Activated CD4-positive, alpha-beta T cell treated with anti-CD3 and anti-CD28 coated beads, Interleukin-2, amount 50 U/mL, for 4 hours (primary cell): ENCODE measurements at regions not wholly inside any gene's neighbourhood (a gene's known extent, or its start where the extent isn't known, plus 50 kb on each side); places are given as distances from the start of the nearest gene placed in this dataset.
"Not testable (repeated sequence)": the region's sequence is repeated elsewhere in the genome, so short reads cannot be mapped to it uniquely, and the experiment has no call there.

Source experiments
- DNase-seq, 2 experiments: peaks; one replicate each; pipeline ENCODE4 v3.0.0-alpha.2; 2020

DNA sequence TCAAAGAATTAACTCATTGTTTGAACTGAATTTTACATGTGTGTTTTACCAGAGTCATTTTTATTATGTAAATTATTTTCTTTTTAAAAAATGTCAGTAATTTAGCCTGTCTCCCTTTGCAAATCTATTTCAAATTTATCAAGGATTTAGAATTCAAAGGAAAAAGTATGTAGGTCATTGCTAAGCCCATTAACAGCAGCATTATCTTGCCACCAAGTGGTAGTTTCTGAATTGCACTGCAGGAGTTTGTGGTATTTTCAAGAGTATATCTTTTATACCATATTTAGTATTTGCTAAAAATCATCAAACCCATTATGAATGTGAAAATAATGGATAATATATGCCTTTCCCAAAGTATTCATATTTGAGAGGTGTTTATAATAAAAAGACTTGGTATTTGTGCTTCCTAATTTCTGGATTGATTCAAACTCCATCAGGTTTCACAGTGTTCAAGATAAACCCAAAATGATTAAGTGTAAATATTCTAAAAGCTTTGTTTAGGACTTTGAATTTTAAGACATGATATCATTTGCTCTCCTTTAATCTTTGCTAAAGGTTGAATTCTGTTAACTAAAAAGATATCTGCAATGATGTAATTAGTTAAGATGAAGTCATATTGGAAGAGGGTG is 711.4 kb downstream of the FSCB start:
- DNase-seq: no peak

DNA sequence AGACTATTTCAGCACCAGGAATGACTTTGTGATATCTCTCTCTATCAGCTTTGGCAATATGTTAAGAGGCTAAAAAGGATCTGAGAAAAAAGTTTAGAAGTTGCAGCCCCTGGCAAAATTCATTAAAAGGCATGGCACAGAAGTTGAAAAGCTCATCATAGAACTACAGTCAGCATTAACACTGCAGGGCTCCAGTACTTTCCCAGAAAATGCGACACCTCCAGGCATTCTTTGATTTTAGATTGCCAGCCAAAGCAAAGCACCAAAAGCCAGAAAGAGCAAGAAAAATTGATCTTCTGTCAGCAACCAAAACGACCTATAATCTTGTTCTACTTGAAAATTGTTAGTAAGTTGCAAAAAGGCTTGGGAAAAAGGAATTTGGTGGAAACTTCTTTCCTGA is 713.5 kb downstream of the FSCB start:
- DNase-seq: no peak

DNA sequence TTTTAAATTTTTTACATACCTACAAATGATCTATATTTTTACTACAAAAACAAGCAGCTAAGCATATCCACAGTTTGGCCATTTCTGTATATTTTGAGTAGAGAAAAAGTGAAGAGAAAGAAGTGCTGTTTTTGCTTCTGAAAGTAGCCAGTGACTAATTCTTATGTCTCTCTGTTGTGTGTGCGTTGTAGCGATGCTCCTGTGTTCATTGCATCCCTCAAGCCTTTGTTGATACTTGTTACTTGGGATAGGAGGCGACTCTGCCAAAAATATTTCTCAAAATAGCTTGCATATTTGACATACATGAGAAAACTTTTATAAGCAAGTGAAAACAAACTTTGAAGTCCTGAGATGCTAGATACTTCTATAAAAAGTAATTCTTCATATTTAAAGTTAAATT is 714.1 kb downstream of the FSCB start:
- DNase-seq: no peak

DNA sequence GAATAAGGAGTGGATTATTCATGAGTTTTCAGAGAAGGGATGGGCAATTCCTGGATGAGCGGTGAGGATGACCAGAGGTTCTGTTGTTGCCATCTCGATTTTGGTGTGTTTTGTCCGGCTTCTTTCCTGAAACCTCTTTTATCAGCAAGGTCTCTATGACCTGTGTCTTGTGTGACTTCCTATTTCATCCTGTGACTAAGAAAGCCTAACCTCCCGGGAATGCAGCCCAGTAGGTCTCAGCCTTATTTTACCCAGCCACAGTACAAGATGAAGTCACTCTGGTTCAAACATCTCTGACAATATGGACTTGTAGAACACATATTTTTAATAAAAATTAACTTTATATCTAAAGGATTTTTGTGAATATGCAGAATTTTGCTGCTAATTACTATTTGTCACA is 716.4 kb downstream of the FSCB start:
- no peak for DNase-seq

DNA sequence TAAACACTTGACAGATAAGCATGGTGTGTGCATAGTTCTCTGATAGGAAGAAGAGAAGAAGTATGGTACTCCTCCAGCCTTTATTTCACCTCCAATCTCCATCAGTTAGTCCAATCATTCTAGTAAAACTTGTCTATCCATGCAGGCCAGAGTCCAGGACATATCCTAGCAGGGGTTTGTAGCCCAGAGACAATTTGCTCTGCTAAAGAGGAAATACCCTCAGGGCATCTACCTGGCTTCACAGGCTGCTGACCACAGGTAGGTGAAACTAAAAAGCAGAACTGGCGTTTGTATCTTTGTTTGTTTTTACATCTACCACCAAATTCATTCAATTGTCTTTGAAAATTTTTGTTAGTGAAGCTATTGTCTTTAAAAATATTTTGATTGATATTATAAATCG is 717.6 kb downstream of the FSCB start:
- no peak for DNase-seq

DNA sequence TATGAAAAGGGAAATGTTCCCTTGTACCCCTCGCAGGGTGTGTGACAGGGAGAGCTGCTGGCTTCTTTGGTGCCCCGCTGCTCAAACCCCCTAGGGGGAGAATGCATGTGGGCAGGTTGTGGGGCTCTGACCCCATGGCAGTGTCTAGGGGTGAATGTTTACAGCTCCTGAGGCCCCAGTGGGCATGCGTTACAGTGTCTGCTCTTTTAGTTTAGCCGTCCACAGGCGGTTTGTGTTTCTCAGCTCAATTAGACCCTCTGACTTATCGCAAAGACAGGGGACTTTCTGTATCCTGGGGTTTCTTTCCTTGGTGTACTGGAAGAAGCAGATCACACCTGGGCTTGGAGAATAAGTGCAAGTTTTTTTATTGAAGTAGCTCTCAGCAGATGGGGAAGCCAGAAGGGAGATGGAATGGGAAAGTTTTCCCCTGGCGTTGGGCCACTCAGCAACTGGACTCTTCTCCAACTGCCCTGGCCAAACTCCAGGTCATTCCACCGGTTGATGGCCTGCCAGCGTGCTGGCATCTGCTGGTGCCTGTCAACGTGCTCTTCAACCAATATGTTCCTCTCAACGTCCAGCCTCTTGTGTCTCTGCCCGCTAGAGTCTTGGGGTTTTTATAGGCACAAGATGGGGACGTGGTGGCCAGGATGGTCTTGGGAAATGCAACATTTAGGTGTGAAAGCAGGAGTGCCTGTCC is 720.9 kb downstream of the FSCB start:
- no peak for DNase-seq

DNA sequence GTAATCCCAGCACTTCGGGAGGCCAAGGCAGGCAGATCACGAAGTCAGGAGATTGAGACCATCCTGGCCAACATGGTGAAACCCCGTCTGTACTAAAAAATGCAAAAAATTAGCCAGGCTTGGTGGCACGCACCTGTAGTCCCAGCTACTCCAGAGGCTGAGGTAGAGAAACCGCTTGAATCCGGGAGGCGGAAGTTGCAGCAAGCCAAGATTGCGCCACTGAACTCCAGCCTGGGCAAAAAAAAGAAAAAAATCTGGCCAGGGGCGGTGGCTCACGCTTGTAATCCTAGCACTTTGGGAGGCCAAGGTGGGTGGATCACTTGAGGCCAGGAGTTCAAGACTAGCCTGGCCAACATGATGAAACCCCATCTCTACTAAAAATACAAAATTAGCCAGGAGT is 722.7 kb downstream of the FSCB start:
- not testable (repeated sequence) for DNase-seq

DNA sequence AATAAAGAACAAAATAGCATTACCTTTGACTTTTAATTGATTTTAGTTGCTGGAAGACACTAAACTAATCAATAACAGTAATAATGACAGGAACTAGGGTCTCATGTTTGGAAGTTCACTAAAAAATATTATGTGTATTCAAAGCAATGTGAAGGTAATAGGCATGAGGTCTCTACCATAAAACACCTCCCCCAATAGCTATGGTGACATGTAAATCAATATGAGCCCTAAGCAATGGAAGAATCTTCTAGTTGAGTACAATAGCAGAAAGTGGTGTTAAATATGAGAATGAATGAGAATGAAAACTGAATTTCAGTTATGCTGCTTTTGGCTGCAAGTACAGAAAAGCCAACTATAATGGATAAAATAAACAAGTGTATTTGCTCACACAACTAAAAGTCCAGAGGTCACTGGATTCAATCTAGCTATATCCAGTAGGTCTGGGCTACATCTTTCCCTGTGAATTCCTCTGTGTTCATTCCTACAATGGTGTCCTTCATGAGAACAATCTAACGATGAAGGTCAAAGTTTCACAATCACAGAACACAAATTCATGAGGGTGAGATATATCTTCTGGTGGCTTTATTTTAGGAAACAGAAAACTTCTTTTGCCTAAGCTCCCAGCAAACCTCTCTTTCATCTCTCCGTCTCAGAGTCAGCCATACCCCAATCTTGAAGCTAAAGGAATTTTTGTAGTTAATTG is 728.0 kb downstream of the FSCB start:
- no peak for DNase-seq

DNA sequence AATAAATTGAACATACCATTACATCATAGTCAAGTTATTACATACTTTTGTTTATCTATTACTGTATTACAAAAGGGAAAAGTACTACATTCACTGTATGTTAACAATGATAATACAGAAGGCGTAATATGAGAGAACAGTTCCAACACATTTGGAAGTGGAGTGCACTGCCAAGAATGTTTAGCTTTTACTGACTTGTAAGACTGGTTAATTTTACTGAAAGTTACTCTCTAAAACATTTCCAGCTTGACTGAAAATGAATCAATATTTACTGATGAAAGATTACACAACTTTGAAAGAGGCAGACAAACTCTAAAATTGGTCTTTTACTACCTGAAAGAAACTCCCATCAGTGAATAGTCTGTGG is 728.5 kb downstream of the FSCB start:
- no peak for DNase-seq

DNA sequence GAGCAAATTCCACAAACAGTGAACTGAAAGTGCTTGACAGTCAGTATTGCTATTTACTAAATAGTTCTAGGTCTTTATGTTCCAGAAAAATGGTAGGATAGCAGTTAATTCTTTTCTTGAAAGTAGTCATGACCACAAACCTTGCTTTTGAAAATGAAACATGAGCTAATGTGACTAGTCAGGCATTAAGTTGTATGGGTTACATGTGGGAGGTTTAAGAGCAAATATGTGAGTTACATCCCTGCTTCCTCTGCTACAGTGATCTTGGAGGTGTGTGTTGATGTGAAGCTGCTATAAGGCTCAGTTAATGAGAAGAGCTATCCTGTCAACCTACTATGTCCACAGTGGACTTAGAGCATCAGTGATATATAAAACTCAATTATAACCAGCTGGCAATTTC is 741.6 kb downstream of the FSCB start:
- no peak for DNase-seq

DNA sequence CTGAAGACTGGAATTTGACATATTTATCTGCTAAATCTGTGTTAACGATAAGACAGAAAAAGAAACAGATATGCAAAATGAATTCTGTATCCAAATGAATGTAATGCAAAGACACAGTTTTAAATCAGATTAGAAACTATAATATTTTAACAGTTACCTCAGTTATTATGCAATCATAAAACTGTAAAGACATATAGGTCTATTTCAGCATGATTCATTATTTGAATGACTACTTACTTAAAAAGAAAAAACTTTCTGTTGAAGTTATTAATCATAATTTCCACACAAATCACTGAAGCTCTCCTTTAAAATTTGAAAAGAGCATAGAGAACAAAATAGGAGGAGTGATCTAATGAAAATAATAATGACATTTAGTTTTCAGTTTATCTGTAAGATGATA is 742.6 kb downstream of the FSCB start:
- no peak for DNase-seq

DNA sequence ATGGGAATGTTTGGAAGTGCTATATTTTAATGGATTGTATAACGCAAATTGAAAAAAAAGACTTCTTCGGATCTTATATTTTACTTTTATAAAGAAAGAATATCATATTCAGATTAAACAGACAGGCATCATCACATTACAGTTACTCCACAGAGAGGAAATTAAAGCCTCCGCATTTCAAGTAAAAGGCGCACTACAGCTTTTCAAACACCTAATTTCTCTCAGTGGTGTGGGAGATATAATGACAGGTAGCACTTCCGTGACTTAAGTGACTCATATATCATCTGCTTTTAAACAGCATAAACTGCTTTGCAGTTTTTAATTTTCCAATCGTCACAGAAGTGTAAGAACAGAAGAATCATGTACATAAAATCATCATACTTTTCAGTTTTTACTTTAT is 751.4 kb downstream of the FSCB start:
- DNase-seq: no peak

DNA sequence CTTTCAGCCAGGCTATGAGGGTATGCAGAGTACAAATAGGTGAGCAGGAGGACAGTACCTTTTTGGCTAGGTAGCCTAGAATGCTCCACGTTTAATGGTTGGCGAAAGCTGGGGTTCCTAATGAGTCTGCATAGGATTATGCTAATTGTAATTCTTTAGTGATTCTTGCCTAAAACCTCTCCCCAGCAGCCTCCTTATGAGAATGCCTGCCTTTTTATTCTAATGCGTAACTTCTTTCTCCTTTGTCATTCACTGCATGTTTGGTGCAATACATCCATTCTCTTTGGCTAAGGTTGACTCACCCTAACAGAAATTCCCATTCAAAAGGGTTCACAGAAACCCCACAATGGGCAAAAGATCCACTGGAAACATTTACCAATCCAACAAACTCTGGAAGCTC is 752.2 kb downstream of the FSCB start:
- DNase-seq: no peak

DNA sequence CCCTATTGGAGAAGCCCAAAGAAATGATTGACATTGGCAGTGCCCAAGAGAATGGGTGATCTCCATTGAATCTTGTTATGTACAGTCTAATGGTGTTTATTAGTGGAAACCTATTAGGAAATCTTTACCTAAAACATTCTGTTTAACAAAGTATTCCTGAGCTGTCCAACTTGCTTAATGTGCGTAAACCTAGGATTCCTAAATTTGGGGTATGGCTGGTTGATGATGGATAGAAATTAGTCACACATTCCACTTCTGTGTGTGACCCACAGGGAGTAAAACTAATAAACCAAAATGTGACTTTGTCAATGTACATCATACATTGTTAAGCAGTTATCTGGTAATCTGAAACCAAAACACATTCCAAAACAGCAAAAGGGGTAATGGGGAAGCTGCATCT is 761.3 kb downstream of the FSCB start:
- DNase-seq: no peak

DNA sequence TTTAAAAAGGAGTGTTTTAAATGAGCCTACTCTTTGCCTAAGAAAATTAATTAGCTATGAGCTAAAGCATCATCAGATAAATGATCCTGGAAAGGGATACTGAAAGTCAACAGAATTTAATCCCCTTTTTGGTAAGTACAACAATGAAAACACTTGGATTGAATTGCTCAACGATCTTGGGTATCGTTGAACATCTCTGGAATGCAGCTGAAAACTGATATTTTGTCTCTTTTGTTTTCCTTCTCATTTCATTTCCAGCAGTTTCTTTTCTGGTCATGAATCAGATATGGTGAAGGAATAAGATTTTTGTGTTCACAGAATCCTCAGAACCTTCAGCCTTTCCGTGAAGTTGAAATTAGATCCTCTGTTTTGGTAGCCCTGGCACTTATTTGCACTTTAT is 771.2 kb downstream of the FSCB start:
- DNase-seq: no peak

DNA sequence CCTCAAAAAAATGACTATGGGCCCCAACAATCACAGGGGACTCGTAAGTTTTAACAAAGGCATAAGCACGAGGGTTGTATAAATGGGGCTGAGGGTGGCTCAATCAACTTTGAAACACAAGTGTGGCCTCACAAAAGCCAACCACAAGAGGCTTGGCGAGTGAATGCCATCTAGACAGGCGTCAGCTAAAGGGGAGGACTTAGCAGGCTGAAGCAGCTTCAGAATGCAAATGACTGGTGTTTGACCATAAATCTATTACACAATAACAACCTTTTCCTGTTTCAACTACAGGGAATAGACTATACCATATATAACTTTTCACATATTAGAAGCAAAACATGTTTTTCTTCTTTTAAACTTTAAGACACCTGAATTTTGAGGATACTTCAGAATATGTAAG is 777.9 kb downstream of the FSCB start:
- no peak for DNase-seq

DNA sequence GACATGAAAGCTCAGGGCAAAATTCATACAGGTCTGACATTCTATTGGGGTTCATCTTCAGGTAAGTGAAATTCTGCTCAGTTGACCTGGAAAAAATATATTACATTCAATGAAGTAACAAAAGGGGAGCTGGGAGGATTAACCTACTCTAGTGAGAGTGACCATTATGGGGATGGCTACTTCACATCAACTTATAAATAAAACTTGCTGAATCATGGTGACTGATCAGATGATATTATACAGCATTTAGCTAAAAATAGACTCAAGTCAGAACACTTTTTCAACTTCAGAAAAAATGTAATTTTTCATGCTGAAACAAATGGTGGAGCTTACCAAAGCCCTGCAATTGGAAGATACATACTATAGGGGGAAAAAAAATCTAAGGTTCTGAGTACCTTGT is 800.2 kb downstream of the FSCB start:
- no peak for DNase-seq

DNA sequence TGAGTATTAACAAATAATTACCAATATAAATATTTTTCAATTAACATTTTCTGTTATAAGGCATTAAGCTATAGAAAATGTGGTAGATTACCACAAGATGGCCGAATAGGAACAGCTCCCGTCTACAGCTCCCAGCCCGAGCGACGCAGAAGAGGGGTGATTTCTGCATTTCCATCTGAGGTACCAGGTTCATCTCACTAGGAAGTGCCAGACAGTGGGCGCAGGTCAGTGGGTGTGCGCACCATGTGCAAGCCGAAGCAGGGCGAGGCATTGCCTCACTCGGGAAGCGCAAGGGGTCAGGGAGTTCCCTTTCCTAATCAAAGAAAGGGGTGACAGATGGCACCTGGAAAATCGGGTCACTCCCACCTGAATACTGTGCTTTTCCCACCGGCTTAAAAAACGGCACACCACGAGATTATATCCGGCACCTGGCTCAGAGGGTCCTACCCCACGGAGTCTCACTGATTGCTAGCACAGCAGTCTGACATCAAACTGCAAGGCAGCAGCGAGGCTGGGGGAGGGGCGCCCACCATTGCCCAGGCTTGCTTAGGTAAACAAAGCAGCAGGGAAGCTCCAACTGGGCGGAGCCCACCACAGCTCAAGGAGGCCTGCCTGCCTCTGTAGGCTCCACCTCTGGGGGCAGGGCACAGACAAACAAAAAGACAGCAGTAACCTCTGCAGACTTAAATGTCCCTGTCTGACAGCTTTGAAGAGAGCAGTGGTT is 808.4 kb downstream of the FSCB start:
- DNase-seq: not testable (repeated sequence)

DNA sequence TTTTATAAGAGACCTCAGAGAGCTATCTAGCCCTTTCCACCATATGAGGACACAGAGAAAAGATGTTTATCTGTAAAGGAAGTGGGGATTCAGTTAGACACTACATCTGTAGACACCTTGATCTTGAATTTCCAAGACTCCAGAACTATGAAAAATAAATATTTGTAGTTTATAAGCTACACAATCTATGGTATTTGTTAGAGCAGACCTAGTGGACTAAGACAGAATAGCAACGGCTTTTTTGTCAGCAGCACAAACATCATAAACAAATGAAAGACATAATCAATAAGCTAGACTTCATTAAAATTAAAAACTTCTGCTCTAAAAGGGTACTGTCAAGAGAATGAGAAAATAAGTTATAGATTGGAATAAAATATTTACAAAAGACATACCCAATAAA is 810.1 kb downstream of the FSCB start:
- DNase-seq: no peak

DNA sequence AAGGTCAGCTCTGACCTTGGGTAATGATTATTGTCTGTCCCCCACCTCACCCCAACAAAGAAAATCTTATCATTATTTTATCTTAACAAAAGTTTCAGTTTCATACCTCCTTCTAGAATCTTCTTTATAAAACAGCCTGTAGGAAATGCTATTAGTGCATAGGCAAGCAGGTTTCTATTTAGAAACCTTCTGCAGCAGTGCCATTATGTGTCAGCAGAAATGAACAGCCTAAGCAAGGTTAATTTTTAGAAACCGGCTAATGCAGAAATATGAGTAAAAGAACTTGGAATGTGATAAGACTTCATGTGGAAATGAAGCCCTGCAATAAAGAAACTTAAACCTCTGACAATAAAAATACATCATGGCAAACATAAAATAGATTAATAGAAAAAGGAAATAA is 814.4 kb downstream of the FSCB start:
- DNase-seq: no peak

DNA sequence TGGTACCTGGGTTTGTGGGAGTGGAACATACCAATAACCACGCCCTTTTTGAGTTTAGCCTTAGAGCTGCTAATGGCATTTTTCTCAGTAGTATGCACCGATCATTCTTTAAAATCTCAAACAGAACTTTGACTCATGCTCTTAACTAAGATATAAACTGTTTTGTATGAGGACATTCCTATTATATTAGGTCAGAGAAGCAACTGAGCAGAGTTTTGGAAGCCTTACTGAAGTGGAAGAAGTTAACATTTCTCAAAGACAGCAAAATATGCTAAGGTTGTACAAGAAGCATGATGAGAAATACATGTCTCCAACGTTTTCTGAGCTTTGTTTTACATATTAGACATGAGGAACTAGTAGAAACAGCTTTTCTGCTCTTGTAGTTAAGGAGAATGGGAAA is 819.2 kb downstream of the FSCB start:
- DNase-seq: no peak

DNA sequence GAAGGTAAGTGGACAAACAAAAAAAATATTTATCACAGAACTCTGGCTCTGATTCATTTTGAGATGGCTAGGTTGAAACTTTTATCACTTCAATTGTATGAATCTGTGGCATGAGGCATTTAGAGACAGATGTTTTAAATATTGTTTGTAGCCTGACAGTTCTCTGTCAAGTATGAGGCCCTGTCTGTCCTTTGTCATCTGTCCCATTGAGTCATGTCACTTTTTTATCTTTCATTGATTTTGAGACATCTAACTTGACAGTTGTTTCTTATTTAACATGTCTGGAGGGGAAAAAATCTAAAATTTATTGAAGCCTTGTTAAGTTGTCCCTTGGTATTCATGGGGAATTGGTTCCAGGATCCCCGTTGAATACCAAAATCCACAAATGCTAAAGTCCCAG is 829.5 kb downstream of the FSCB start:
- no peak for DNase-seq

DNA sequence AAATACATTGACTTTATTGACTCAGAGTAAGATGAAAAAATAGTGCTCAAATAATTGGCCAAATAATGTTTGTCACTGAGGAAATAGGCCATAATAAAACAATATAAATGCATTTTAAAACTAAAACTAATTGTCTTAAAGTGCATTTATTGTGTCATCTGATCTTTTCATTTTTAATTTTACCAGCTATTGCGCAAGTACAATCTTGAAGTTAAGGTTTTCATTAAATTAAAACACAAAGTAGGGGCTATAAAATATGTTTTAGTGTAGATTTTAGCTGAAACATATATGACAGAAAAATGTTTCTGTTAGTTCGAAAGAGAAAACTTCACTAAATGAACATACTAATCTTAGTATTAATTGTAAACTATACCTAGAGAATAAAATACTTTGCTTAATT is 832.8 kb downstream of the FSCB start:
- DNase-seq: no peak
